Spinal cord (tissue), 9 donors: ENCODE measurements at regions not wholly inside any gene's neighbourhood (a gene's known extent, or its start where the extent isn't known, plus 50 kb on each side); places are given as distances from the start of the nearest gene placed in this dataset.

Experiments used
- DNase-seq, 6 donors: peaks; one replicate each; pipeline versions ENCODE4 v3.0.0 to v3.0.0-alpha.2; 2013 to 2015; ENCODE audit warnings: low spot score in 6 of 6, low read depth in 4 of 6
- H3K27ac ChIP-seq: one replicate; pipeline ENCODE4 v1.5.1; 2013; ENCODE audit warnings: low read depth, low read length, control low read depth
- H3K27me3 ChIP-seq: one replicate; pipeline ENCODE4 v1.6.1; 2013; ENCODE audit warnings: low read length; ENCODE audit not compliant: control insufficient read depth, insufficient read depth
- H3K36me3 ChIP-seq: one replicate; pipeline ENCODE4 v1.6.1; 2013; ENCODE audit warnings: low read length; ENCODE audit not compliant: control insufficient read depth, insufficient read depth
- H3K4me1 ChIP-seq: one replicate; pipeline ENCODE4 v1.6.1; 2013; ENCODE audit warnings: low read length; ENCODE audit not compliant: control insufficient read depth, insufficient read depth
- H3K4me3 ChIP-seq: one replicate; pipeline ENCODE4 v1.5.1; 2013; ENCODE audit warnings: low read depth, low read length, control low read depth
- H3K9me3 ChIP-seq: one replicate; pipeline ENCODE4 v1.6.1; 2013; ENCODE audit warnings: low read length; ENCODE audit not compliant: control insufficient read depth, insufficient read depth
- WGBS: methylation state at CpG from one replicate; pipeline ENCODE4 v1.1.5; 2013; ENCODE audit warnings: missing lambda C conversion rate; ENCODE audit not compliant: insufficient coverage; 5-methylcytosine and 5-hydroxymethylcytosine counted together
- donor health status: healthy.

- Histone ChIP-seq H3K4me3 (no peak overlapping the region), H3K4me1 (no peaks in the 10 kb centered on the region), H3K27ac (no peak overlapping the region), H3K36me3 (no peaks in the 10 kb centered on the region), H3K9me3 (no peaks in the 10 kb centered on the region), H3K27me3 (no peaks in the 10 kb centered on the region)
- 80% methylated on average over 1 of the region's 1 CpG for WGBS
- DNase-seq = no peak
Measured at GRCh38 chr5:121497176-121497575, 354.5 kb upstream of the FTMT start.

GRCh38 chr5:121500310-121500709 lies 351.4 kb upstream of the FTMT start:
- Histone ChIP-seq H3K27ac (no peak overlapping the region), H3K9me3 (no peaks in the 10 kb centered on the region), H3K36me3 (no peaks in the 10 kb centered on the region), H3K27me3 (no peaks in the 10 kb centered on the region), H3K4me3 (no peak overlapping the region), H3K4me1 (no peaks in the 10 kb centered on the region)
- WGBS = no CpG with 5 or more reads among the region's 2 CpGs
- peak in 1 of 6 donors; percentile 42 for DNase-seq

GRCh38 chr5:121503111-121503840 lies 348.4 kb upstream of the FTMT start:
- H3K9me3 ChIP-seq = no peaks in the 10 kb centered on the region
- no peaks in the 10 kb centered on the region for H3K27me3 ChIP-seq
- 0% methylated on average over 1 of the region's 2 CpGs for WGBS
- DNase-seq = peak in 2 of 6 donors; percentile 51 to 60
- no peaks in the 10 kb centered on the region for H3K36me3 ChIP-seq
- H3K4me3 ChIP-seq = no peak overlapping the region
- no peak overlapping the region for H3K27ac ChIP-seq
- H3K4me1 ChIP-seq = no peaks in the 10 kb centered on the region

- H3K4me1 ChIP-seq = no peaks in the 10 kb centered on the region
- H3K9me3 ChIP-seq = no peaks in the 10 kb centered on the region
- H3K27ac ChIP-seq = no peak overlapping the region
- no peaks in the 10 kb centered on the region for H3K36me3 ChIP-seq
- H3K4me3 ChIP-seq = no peak overlapping the region
- no peaks in the 10 kb centered on the region for H3K27me3 ChIP-seq
- no peak for DNase-seq
Measured at GRCh38 chr5:121516997-121517396, 334.7 kb upstream of the FTMT start.

- Histone ChIP-seq H3K36me3 (no peaks in the 10 kb centered on the region), H3K9me3 (no peaks in the 10 kb centered on the region), H3K4me3 (no peak overlapping the region), H3K27me3 (no peaks in the 10 kb centered on the region), H3K4me1 (no peaks in the 10 kb centered on the region), H3K27ac (no peak overlapping the region)
- no peak for DNase-seq
- no CpG with 5 or more reads among the region's 3 CpGs for WGBS
Measured at GRCh38 chr5:121525706-121526105, 326.0 kb upstream of the FTMT start.

GRCh38 chr5:121526908-121527307 lies 324.8 kb upstream of the FTMT start:
- no peaks in the 10 kb centered on the region for H3K4me1 ChIP-seq
- no CpG with 5 or more reads among the region's 1 CpG for WGBS

GRCh38 chr5:121533814-121534213 lies 317.9 kb upstream of the FTMT start:
- H3K36me3 ChIP-seq = no peaks in the 10 kb centered on the region
- DNase-seq = peak in 1 of 6 donors; percentile 3
- H3K27ac ChIP-seq = no peak overlapping the region
- no peaks in the 10 kb centered on the region for H3K4me1 ChIP-seq
- no peak overlapping the region for H3K4me3 ChIP-seq
- no CpG with 5 or more reads among the region's 3 CpGs for WGBS
- no peaks in the 10 kb centered on the region for H3K9me3 ChIP-seq
- no peaks in the 10 kb centered on the region for H3K27me3 ChIP-seq

More at GRCh38 chr5:121526908-121527307, 324.8 kb upstream of the FTMT start:
- H3K27ac ChIP-seq = no peak overlapping the region
- H3K9me3 ChIP-seq = no peaks in the 10 kb centered on the region
- DNase-seq = no peak
- H3K36me3 ChIP-seq = no peaks in the 10 kb centered on the region
- no peak overlapping the region for H3K4me3 ChIP-seq
- no peaks in the 10 kb centered on the region for H3K27me3 ChIP-seq

- Histone ChIP-seq H3K27me3 (no peaks in the 10 kb centered on the region), H3K27ac (no peak overlapping the region), H3K4me3 (no peak overlapping the region), H3K9me3 (no peaks in the 10 kb centered on the region), H3K4me1 (no peaks in the 10 kb centered on the region), H3K36me3 (no peaks in the 10 kb centered on the region)
- no peak for DNase-seq
Measured at GRCh38 chr5:121550989-121551388, 300.7 kb upstream of the FTMT start.

GRCh38 chr5:121559832-121560231 lies 291.9 kb upstream of the FTMT start:
- no peak overlapping the region for H3K4me3 ChIP-seq
- DNase-seq = no peak
- no peaks in the 10 kb centered on the region for H3K9me3 ChIP-seq
- no peak overlapping the region for H3K27ac ChIP-seq
- no peaks in the 10 kb centered on the region for H3K36me3 ChIP-seq
- no peaks in the 10 kb centered on the region for H3K27me3 ChIP-seq
- H3K4me1 ChIP-seq = no peaks in the 10 kb centered on the region

- Histone ChIP-seq H3K9me3 (no peaks in the 10 kb centered on the region), H3K4me3 (no peak overlapping the region), H3K4me1 (no peaks in the 10 kb centered on the region), H3K27me3 (no peaks in the 10 kb centered on the region), H3K27ac (no peak overlapping the region), H3K36me3 (no peaks in the 10 kb centered on the region)
- WGBS = no CpG with 5 or more reads among the region's 1 CpG
- no peak for DNase-seq
Measured at GRCh38 chr5:121572061-121572460, 279.6 kb upstream of the FTMT start.
